Myocyte (in vitro differentiated cells): ENCODE measurements at regions not wholly inside any gene's neighbourhood (a gene's known extent, or its start where the extent isn't known, plus 50 kb on each side); places are given as distances from the start of the nearest gene placed in this dataset.

Experiments used
- DNase-seq: peaks from one replicate; pipeline ENCODE4 v3.0.0-alpha.2; 2012; ENCODE audit warnings: low read depth

GRCh38 chr9:90948156-90948555 lies 146.5 kb downstream of the SYK start:
- DNase-seq = no peak

- no peak for DNase-seq
Measured at GRCh38 chr9:90950600-90950999, 149.0 kb downstream of the SYK start.

- no peak for DNase-seq
Measured at GRCh38 chr9:90953200-90953599, 151.6 kb downstream of the SYK start.

- no peak for DNase-seq
Measured at GRCh38 chr9:90953805-90954204, 152.2 kb downstream of the SYK start.

GRCh38 chr9:90956026-90956810 lies 154.6 kb downstream of the SYK start:
- peak; percentile 22 for DNase-seq

DNA sequence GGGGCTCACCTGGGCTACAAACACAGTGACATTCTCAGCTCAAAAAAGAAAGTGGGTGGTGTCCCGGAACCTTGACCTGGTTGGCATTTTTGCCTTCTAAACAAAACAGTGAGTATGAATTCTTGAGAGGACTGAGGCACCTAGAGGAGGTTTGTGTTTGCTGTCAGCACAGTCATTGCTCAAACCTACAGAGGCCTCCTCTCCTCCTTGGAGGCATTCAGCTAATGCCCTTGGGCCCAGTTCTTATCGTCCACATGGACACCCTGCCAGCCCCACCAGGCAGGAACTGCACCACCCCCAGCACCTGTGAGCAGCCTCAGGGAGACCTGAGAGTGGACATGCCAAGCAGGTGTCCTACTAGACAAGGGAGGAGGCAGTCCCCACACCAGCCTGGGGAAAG lies 156.7 kb downstream of the SYK start:
- DNase-seq = no peak

- no peak for DNase-seq
Measured at GRCh38 chr9:90960941-90961340, 159.3 kb downstream of the SYK start.

- DNase-seq = no peak
Measured at GRCh38 chr9:90961375-90961774, 159.8 kb downstream of the SYK start.

DNA sequence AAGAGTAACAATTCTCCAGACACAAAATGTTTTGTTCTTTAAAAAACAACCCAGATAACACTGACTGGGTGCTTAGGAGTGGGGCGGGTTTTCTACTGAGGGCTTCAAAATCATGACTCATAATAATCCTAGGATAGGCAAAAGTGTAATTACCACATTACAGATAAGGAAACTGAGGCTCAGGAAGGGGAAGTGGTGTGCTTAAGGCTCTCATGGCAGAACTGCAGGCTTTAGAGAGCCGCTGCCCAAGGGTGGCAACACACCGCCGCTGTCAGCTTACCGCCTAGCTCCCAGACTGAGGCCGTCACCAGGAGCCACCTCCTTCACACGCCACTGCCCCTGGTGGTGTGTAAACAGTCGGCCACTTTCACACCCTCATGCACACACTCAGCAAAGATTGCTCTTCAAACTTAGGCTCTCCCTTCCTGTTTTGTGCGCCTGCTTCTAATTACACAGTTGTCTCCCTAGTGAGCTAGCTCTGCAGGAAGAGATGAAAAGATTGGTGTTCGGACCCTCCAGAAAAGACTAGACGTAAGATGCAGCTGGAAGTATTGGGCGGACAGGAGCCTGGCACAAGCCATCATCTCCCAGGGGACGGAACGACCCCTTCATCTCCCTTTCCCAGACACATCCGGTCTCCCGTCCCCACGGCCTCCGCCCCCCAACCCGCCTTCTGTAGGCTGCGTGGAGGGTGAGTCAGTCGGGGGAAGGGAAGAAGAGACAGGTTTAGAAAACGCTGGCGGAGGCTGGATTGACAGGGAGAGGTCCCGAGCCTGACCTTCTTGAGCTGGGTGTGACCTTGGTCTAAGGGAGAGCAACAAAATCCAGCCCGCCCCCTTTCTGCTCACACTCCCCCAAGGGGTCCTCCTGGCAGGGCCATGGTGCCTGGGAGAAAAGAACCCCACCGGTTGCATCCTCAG lies 162.7 kb downstream of the SYK start:
- DNase-seq = no peak

- no peak for DNase-seq
Measured at GRCh38 chr9:90965226-90966030, 163.8 kb downstream of the SYK start.

DNA sequence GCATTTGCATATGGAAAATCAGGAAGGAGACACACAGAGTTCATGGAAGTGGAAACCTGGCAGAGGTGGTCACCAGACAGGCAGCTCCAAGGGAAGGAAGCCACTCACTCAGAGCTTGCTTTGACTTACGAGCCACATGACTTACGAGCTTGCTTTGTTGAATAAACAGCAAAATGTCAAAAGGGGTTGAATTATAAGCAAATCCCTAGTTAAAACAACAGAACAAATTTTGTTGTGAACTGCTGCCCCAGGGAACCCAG lies 164.3 kb downstream of the SYK start:
- no peak for DNase-seq

- no peak for DNase-seq
Measured at GRCh38 chr9:90966480-90967144, 165.0 kb downstream of the SYK start.

GRCh38 chr9:90967145-90967538 lies 165.5 kb downstream of the SYK start:
- no peak for DNase-seq

- no peak for DNase-seq
Measured at GRCh38 chr9:90969021-90969675, 167.5 kb downstream of the SYK start.

- DNase-seq = no peak
Measured at GRCh38 chr9:90970608-90971007, 169.0 kb downstream of the SYK start.

- no peak for DNase-seq
Measured at GRCh38 chr9:90972057-90972456, 170.4 kb downstream of the SYK start.

GRCh38 chr9:90974016-90974415 lies 172.4 kb downstream of the SYK start:
- no peak for DNase-seq

DNA sequence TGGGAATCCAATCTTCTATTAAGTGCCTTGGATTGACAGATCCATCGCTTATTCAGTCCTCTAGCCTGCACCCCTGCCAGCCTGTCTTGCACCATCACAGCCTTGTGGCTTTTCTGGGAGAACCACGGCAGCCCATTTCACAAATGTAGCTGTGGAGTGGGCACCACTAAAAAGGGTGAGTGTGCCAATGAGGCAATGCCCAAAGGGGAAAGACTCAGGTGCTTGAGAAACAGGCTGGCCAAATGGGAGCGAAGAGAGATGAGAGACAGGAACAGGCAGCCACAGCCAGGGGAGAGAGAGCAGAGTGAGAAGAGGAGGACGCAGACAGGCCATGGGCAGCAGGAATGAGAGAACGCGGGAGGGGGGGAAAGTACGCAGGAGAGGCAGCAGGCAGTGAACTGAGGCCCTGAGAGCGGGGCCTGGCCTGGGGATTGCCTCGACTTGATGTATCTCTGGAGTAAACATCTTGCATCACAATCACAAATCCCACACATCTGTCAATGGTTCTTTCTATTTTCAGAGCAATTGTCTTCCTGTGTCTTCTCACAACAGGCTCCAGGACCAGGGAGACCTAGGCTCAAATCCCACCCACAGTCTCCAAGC lies 173.1 kb downstream of the SYK start:
- no peak for DNase-seq

DNA sequence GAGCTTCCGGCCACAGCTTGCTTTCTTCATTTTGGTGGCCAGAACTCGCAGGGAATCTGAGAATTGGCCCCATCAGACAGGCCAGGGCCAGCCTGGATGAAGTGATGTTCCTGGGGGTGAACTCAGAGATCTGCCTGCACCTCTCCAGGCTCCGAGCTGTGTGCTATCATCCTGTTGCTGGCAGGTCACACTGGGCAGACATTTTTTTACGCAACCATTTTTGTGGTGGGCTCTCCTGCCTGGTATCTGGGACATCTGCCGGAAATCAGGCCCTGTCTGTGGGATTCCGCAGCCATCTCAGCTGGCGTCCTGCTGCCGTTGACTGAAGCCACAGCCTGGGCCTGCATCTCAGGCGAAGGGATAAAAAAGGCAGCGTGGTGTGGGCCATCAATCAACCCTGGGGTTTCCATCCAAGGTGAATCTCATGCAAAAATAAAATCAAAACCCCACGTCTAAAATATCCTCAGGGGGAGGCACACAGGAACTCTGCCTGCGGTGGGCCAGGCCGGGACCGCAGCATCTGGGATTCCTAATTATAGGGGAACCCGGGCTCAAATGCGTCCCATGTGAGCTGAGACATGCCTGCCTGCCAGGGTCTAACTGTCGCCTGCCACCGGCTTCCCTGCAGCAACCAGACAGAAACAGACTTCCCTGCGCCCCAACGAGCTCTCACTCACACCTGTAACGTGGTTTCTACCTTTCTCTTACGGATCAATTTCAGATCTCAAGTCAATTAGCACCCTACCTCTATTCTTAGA lies 174.3 kb downstream of the SYK start:
- no peak for DNase-seq

DNA sequence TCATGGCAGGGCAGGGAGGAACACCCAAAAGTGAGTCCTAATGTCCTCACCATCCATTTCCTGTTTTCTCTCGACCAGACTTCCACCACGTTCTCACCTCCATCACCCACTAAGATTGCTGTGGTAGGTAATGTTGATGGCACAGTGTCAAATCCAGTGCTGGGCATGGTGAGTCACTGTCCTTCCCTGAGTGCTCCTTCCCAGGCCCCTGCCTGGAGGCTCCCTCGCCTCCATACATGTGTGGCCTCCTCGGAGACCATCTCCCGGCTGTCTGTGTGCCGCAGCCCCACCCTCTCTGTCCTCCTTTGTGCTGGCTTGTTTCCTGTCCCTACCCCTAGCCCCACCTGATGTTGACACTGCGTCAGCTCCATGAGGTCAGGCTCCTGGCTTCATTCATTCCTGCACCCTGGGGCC lies 177.5 kb downstream of the SYK start:
- DNase-seq = no peak
